Keratinocyte (primary cell): ENCODE measurements at regions not wholly inside any gene's neighbourhood (a gene's known extent, or its start where the extent isn't known, plus 50 kb on each side); places are given as distances from the start of the nearest gene placed in this dataset.

Source experiments
- CTCF ChIP-seq, 3 experiments: IDR thresholded peaks in 1 of 3; conservative IDR thresholded peaks in 1 of 3; optimal IDR thresholded peaks in 1 of 3; 2 replicates in 2 of 3; 3 replicates in 1 of 3; pipeline versions ENCODE3 to v1.5.1; 2011; ENCODE audit warnings: low read length in 3 of 3, mild to moderate bottlenecking in 3 of 3, moderate library complexity in 2 of 3, control low read depth in 1 of 3, inconsistent platforms in 1 of 3; ENCODE audit not compliant: insufficient read depth in 2 of 3; ENCODE audit errors: extremely low read depth in 1 of 3
- EZH2 ChIP-seq: IDR thresholded peaks from one replicate; pipeline ENCODE4 v1.6.1; 2012; ENCODE audit warnings: inconsistent platforms, mild to moderate bottlenecking, low read length, moderate library complexity

GRCh38 chr3:154776549-154777225 is 303.4 kb upstream of the MME start:
- no peak for TF ChIP-seq CTCF (optimal IDR thresholded peaks at IDR 0.05 in 1 of 3, IDR thresholded peaks at IDR 0.05 in 1 of 3, conservative IDR thresholded peaks at IDR 0.05 in 1 of 3; ENCODE audit: extremely low read depth in 1 of 3, insufficient read depth in 2 of 3, low read length in 3 of 3)
- no peak for TF ChIP-seq EZH2
